Spinal cord (tissue), 9 donors: ENCODE measurements at regions not wholly inside any gene's neighbourhood (a gene's known extent, or its start where the extent isn't known, plus 50 kb on each side); places are given as distances from the start of the nearest gene placed in this dataset.

ENCODE experiments used
- DNase-seq, 6 donors: peaks; one replicate each; pipeline versions ENCODE4 v3.0.0 to v3.0.0-alpha.2; 2013 to 2015; ENCODE audit warnings: low spot score in 6 of 6, low read depth in 4 of 6
- H3K27ac ChIP-seq: one replicate; pipeline ENCODE4 v1.5.1; 2013; ENCODE audit warnings: low read depth, low read length, control low read depth
- H3K27me3 ChIP-seq: one replicate; pipeline ENCODE4 v1.6.1; 2013; ENCODE audit warnings: low read length; ENCODE audit not compliant: control insufficient read depth, insufficient read depth
- H3K36me3 ChIP-seq: one replicate; pipeline ENCODE4 v1.6.1; 2013; ENCODE audit warnings: low read length; ENCODE audit not compliant: control insufficient read depth, insufficient read depth
- H3K4me1 ChIP-seq: one replicate; pipeline ENCODE4 v1.6.1; 2013; ENCODE audit warnings: low read length; ENCODE audit not compliant: control insufficient read depth, insufficient read depth
- H3K4me3 ChIP-seq: one replicate; pipeline ENCODE4 v1.5.1; 2013; ENCODE audit warnings: low read depth, low read length, control low read depth
- H3K9me3 ChIP-seq: one replicate; pipeline ENCODE4 v1.6.1; 2013; ENCODE audit warnings: low read length; ENCODE audit not compliant: control insufficient read depth, insufficient read depth
- WGBS: methylation state at CpG from one replicate; pipeline ENCODE4 v1.1.5; 2013; ENCODE audit warnings: missing lambda C conversion rate; ENCODE audit not compliant: insufficient coverage; 5-methylcytosine and 5-hydroxymethylcytosine counted together
- donor health status: healthy.

DNA sequence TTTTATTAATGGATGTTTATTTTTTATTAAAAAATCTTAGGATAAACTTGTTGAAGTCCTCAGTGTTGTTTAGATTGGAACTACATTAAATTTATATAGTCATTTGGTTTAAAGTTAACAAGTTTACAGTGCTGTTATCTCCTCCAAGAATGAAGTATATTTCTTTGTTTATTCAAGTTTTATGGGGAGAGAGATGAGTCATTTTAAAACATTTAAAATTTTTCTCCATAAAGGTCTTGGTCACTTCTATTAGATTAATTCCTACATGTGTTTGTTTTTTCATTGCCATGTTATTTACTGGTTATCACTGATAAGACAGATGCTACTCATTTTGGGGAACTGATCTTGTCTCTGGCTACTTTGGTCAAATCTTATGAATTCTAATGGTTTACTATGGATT is 429.6 kb downstream of the METTL15 start:
- H3K4me1 ChIP-seq, result no peaks in the 10 kb centered on the region
- H3K27ac ChIP-seq, result no peak overlapping the region
- no peak overlapping the region for H3K4me3 ChIP-seq
- H3K9me3 ChIP-seq, result no peaks in the 10 kb centered on the region
- H3K27me3 ChIP-seq, result no peaks in the 10 kb centered on the region
- DNase-seq, result no peak
- H3K36me3 ChIP-seq, result no peaks in the 10 kb centered on the region

- Histone ChIP-seq H3K27ac (no peak overlapping the region), H3K27me3 (no peaks in the 10 kb centered on the region), H3K36me3 (no peaks in the 10 kb centered on the region), H3K9me3 (no peaks in the 10 kb centered on the region), H3K4me3 (no peak overlapping the region), H3K4me1 (no peaks in the 10 kb centered on the region)
- no CpG with 5 or more reads among the region's 2 CpGs for WGBS
- DNase-seq, result no peak
Measured at GRCh38 chr11:28536504-28537267, 428.5 kb downstream of the METTL15 start.

DNA sequence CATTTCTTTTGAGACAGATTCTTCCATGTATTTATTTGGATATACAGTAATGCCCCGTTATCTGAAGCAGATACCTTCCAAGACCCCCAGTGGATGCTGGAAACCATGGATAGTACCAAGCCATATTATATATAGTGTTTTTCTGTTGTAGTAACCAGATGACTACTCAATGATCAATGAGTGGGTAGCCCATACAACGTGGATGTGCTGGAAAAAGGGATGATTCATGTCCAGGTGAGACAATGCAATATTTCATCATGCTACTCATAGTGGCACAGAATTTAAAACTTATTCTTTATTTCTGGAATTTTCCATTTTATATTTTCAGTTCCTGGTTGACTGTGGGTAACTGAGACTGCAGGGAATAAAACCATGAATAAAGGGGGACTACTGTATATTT is 427.5 kb downstream of the METTL15 start:
- H3K36me3 ChIP-seq, result no peaks in the 10 kb centered on the region
- no CpG with 5 or more reads among the region's 2 CpGs for whole genome bisulfite sequencing
- H3K9me3 ChIP-seq, result no peaks in the 10 kb centered on the region
- H3K27me3 ChIP-seq, result no peaks in the 10 kb centered on the region
- DNase-seq, result no peak
- no peaks in the 10 kb centered on the region for H3K4me1 ChIP-seq
- no peak overlapping the region for H3K27ac ChIP-seq
- no peak overlapping the region for H3K4me3 ChIP-seq

GRCh38 chr11:28529540-28530410 is 421.6 kb downstream of the METTL15 start:
- no CpG with 5 or more reads among the region's 3 CpGs for WGBS
- no peaks in the 10 kb centered on the region for H3K4me1 ChIP-seq
- H3K36me3 ChIP-seq, result no peaks in the 10 kb centered on the region
- DNase-seq, result peak in 2 of 6 donors; percentile 58 to 82
- H3K9me3 ChIP-seq, result peaks cover 9% of the 10 kb centered on the region
- no peaks in the 10 kb centered on the region for H3K27me3 ChIP-seq
- H3K27ac ChIP-seq, result no peak overlapping the region
- no peak overlapping the region for H3K4me3 ChIP-seq

GRCh38 chr11:28529046-28529445 is 420.9 kb downstream of the METTL15 start:
- peaks cover 9% of the 10 kb centered on the region for H3K9me3 ChIP-seq
- no peak overlapping the region for H3K27ac ChIP-seq
- H3K4me3 ChIP-seq, result no peak overlapping the region
- no peaks in the 10 kb centered on the region for H3K36me3 ChIP-seq
- no peaks in the 10 kb centered on the region for H3K4me1 ChIP-seq
- 57% methylated on average over 1 of the region's 3 CpGs for WGBS
- no peaks in the 10 kb centered on the region for H3K27me3 ChIP-seq
- no peak for DNase-seq

DNA sequence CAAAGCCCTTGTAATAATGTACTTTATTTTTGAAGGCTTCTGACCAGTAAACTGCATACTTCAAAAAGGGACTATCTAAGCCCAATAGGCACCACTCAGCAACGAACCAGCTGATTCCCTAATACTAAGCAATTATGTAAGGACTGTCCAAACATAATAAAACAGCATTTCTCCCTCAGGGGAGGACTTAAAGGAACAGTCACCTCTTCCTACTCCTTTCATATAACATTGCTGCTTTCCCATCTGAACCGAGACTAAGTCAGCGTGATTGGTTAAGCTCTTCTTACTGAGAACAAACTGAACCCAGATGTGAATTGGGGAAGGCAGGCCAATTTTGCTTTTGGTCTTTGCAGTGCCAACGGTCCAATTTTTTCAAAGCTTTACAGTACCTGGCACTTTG is 420.0 kb downstream of the METTL15 start:
- WGBS, result 81% methylated on average over 3 of the region's 4 CpGs
- H3K9me3 ChIP-seq, result peaks cover 9% of the 10 kb centered on the region

GRCh38 chr11:28526406-28526751 is 418.2 kb downstream of the METTL15 start:
- H3K27ac ChIP-seq, result no peak overlapping the region
- H3K27me3 ChIP-seq, result no peaks in the 10 kb centered on the region
- H3K4me1 ChIP-seq, result no peaks in the 10 kb centered on the region
- no peak overlapping the region for H3K4me3 ChIP-seq
- 100% methylated on average over 1 of the region's 1 CpG for WGBS
- H3K9me3 ChIP-seq, result peaks cover 9% of the 10 kb centered on the region
- DNase-seq, result no peak
- no peaks in the 10 kb centered on the region for H3K36me3 ChIP-seq

More for the DNA sequence above, 420.0 kb downstream of the METTL15 start:
- DNase-seq, result no peak
- Histone ChIP-seq H3K36me3 (no peaks in the 10 kb centered on the region), H3K4me3 (no peak overlapping the region), H3K27me3 (no peaks in the 10 kb centered on the region), H3K4me1 (no peaks in the 10 kb centered on the region), H3K27ac (no peak overlapping the region)

DNA sequence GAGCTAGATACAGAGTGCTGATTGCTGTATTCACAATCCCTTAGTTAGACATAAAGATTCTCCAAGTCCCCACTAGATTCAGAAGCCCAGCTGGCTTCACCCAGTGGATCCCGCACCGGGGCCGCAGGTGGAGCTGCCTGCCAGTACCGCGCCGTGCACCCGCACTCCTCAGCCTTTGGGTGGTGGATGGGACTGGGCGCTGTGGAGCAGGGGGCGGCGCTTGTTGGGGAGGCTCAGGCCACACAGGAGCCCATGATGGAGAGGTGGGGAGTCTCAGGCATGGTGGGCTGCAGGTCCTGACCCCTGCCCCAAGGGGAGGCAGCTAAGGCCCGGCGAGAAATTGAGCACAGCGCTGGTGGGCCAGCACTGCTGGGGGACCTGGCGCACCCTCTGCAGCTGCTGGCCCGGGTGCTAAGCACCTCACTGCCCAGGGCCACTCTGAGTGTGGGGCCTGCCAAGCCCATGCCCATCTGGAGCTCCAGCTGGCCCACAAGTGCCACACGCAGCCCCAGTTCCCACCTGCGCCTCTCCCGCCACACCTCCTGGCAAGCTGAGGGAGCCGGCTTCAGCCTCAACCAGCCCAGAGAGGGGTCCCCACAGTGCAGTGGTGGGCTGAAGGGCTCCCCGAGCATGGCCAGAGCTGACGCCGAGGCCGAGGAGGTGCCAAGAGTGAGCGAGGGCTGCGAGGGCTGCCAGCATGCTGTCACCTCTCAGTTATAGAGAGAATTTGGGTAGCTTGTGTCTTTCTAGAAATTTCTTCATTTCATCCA is 417.6 kb downstream of the METTL15 start:
- DNase-seq, result no peak
- no peak overlapping the region for H3K4me3 ChIP-seq
- no peaks in the 10 kb centered on the region for H3K4me1 ChIP-seq
- H3K9me3 ChIP-seq, result peaks cover 9% of the 10 kb centered on the region
- WGBS, result 99% methylated on average over 23 of the region's 25 CpGs
- H3K36me3 ChIP-seq, result no peaks in the 10 kb centered on the region
- no peaks in the 10 kb centered on the region for H3K27me3 ChIP-seq
- no peak overlapping the region for H3K27ac ChIP-seq

DNA sequence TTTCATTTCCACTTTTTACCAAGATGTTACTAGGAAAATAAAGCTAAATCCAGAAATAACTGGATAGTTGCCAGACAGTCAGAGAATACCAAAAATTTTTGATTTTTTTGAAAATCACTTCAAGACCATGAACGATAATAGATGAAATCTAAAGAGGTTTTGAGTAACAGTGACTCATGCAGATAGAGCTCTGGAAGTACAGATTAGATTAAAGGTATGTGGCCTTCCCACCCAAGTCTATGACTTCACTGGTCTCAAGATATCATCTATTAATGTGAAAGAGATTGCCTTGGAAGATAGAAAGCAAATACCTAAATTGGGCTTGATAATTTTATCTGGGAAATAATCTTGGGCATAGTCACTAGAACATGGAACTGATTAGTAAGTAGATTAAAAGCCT is 415.9 kb downstream of the METTL15 start:
- H3K27ac ChIP-seq, result no peak overlapping the region
- H3K9me3 ChIP-seq, result peaks cover 9% of the 10 kb centered on the region
- no peaks in the 10 kb centered on the region for H3K4me1 ChIP-seq
- no peak for DNase-seq
- H3K36me3 ChIP-seq, result no peaks in the 10 kb centered on the region
- H3K27me3 ChIP-seq, result no peaks in the 10 kb centered on the region
- H3K4me3 ChIP-seq, result no peak overlapping the region
- WGBS, result no CpG with 5 or more reads among the region's 1 CpG
